ENCODE measurements at regions not wholly inside any gene's neighbourhood (a gene's known extent, or its start where the extent isn't known, plus 50 kb on each side); places are given as distances from the start of the nearest gene placed in this dataset.

DNA sequence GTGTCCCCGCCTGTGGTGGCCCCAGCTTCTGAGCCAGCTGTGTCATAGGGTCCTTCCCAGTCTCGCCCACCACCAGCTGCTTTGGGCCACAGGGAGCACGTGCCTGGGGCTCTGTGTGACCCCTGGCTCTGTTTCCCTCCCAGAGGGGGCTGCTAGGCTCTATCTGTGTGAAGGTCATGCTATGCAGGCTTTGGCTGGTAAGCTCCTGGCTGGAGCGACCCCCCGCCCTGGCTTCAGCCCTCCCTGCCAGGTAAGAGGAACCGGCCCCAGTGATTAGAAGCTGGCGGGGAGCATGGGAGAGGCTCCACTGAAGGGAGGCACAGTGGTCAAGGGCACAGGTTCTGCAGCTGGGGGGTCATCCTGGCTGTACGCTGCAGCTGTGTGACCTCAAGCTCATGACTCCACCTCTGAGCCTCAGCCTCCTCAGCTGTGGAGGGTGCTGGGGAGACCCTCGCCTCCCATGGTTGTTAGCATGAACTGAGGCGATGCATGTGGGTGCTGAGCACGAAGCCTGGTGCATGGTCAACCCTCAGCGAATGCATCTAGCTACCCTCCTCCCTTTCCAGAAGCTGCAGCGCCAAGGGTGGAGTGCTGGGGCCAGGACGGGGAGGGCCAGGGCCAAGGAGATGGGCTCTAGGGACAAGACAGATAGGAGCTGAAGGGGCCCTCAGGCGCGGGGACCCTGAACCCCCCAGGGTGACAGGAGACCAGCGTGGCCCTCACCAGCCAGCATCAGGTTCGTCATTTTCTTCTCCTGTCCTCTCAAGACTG is 163.8 kb upstream of the MVB12B start:
- TF ChIP-seq Cebpa-rat (IDR thresholded peaks at IDR 0.05) = no peak

GRCh38 chr9:126164796-126165525 is 161.7 kb upstream of the MVB12B start:
- TF ChIP-seq Cebpa-rat (IDR thresholded peaks at IDR 0.05) = no peak
- 0 out of 2 replicates have a peak overlapping the region, but pooled peaks have one; percentile 25 for H3K9ac ChIP-seq
- H3K4me2 ChIP-seq = peak overlapping the region; percentile 67
- no peaks in the 10 kb centered on the region for H4K20me1 ChIP-seq
- H3K4me1 ChIP-seq = peaks cover 62% of the 10 kb centered on the region
- H3K36me3 ChIP-seq = no peaks in the 10 kb centered on the region
- no peaks in the 10 kb centered on the region for H3K27me3 ChIP-seq
- H3K27ac ChIP-seq = peak overlapping the region; percentile 35; the same call in 1 of the 2 replicates
- no peak overlapping the region for H3K4me3 ChIP-seq
- no peaks in the 10 kb centered on the region for H3K9me3 ChIP-seq

More for the DNA sequence above, 163.8 kb upstream of the MVB12B start:
- no peak overlapping the region for H3K4me3 ChIP-seq
- H3K9ac ChIP-seq = peak overlapping the region; percentile 19; the same call in 1 of the 2 replicates
- H3K27ac ChIP-seq = peak overlapping the region; percentile 87
- H3K4me2 ChIP-seq = peak overlapping the region; percentile 67
- peaks cover 84% of the 10 kb centered on the region for H3K4me1 ChIP-seq
- H3K36me3 ChIP-seq = no peaks in the 10 kb centered on the region
- no peaks in the 10 kb centered on the region for H4K20me1 ChIP-seq
- no peaks in the 10 kb centered on the region for H3K9me3 ChIP-seq
- no peaks in the 10 kb centered on the region for H3K27me3 ChIP-seq

DNA sequence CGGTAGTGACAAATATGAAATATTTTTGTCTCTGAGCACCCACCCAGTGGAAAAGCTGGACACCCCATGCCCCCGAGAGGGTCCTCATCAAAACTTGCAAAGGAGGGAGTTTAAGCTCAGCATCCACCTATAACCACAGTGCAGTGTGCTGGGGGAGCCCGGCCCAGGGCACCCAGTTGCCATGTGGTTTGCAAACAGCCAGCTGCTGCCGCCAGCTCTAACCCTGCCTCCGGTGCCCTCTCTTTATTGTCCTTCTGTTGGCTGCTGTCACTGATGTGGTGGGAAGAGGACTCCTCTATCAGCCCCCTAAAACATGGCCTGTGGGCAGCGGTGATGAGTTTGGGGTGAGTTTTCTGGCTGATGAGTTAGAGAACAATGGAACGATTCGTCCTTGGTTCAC is 160.9 kb upstream of the MVB12B start:
- TF ChIP-seq Cebpa-rat (IDR thresholded peaks at IDR 0.05) = no peak
- H3K27me3 ChIP-seq = no peaks in the 10 kb centered on the region
- H3K9ac ChIP-seq = no peak overlapping the region
- no peak overlapping the region for H3K4me3 ChIP-seq
- no peaks in the 10 kb centered on the region for H4K20me1 ChIP-seq
- no peaks in the 10 kb centered on the region for H3K36me3 ChIP-seq
- H3K4me2 ChIP-seq = peak overlapping the region; percentile 67
- peaks cover 54% of the 10 kb centered on the region for H3K4me1 ChIP-seq
- H3K9me3 ChIP-seq = no peaks in the 10 kb centered on the region
- no peak overlapping the region for H3K27ac ChIP-seq

- Histone ChIP-seq H3K4me2 (0 out of 2 replicates have a peak overlapping the region, but pooled peaks have one; percentile 67), H4K20me1 (no peaks in the 10 kb centered on the region), H3K4me3 (no peak overlapping the region), H3K4me1 (peaks cover 49% of the 10 kb centered on the region), H3K27ac (no peak overlapping the region), H3K9me3 (no peaks in the 10 kb centered on the region), H3K9ac (no peak overlapping the region), H3K36me3 (no peaks in the 10 kb centered on the region), H3K27me3 (no peaks in the 10 kb centered on the region)
- no peak for TF ChIP-seq Cebpa-rat (IDR thresholded peaks at IDR 0.05)
Observed at GRCh38 chr9:126166291-126166690, 160.3 kb upstream of the MVB12B start.

GRCh38 chr9:126166866-126167265 is 159.8 kb upstream of the MVB12B start:
- H3K9me3 ChIP-seq = no peaks in the 10 kb centered on the region
- H3K27me3 ChIP-seq = no peaks in the 10 kb centered on the region
- TF ChIP-seq Cebpa-rat (IDR thresholded peaks at IDR 0.05) = no peak
- H3K9ac ChIP-seq = no peak overlapping the region
- H3K4me2 ChIP-seq = no peak overlapping the region
- H3K27ac ChIP-seq = no peak overlapping the region
- H3K4me3 ChIP-seq = no peak overlapping the region
- no peaks in the 10 kb centered on the region for H3K36me3 ChIP-seq
- no peaks in the 10 kb centered on the region for H4K20me1 ChIP-seq
- H3K4me1 ChIP-seq = peaks cover 43% of the 10 kb centered on the region

- Histone ChIP-seq H3K9me3 (peaks cover 13% of the 10 kb centered on the region), H3K27me3 (no peaks in the 10 kb centered on the region), H3K9ac (no peak overlapping the region), H4K20me1 (no peaks in the 10 kb centered on the region), H3K36me3 (no peaks in the 10 kb centered on the region), H3K4me2 (no peak overlapping the region), H3K4me1 (peaks cover 15% of the 10 kb centered on the region), H3K4me3 (no peak overlapping the region), H3K27ac (no peak overlapping the region)
- no peak for TF ChIP-seq Cebpa-rat (IDR thresholded peaks at IDR 0.05)
Observed at GRCh38 chr9:126169736-126170135, 156.9 kb upstream of the MVB12B start.

GRCh38 chr9:126170286-126170823 is 156.3 kb upstream of the MVB12B start:
- Histone ChIP-seq H3K27ac (no peak overlapping the region), H3K4me1 (peaks cover 8% of the 10 kb centered on the region), H3K27me3 (no peaks in the 10 kb centered on the region), H3K4me3 (no peak overlapping the region), H4K20me1 (no peaks in the 10 kb centered on the region), H3K4me2 (no peak overlapping the region), H3K9ac (no peak overlapping the region), H3K9me3 (peaks cover 19% of the 10 kb centered on the region), H3K36me3 (no peaks in the 10 kb centered on the region)
- no peak for TF ChIP-seq Cebpa-rat (IDR thresholded peaks at IDR 0.05)

GRCh38 chr9:126171641-126172040 is 155.0 kb upstream of the MVB12B start:
- H3K27ac ChIP-seq = no peak overlapping the region
- H3K4me1 ChIP-seq = no peaks in the 10 kb centered on the region
- no peaks in the 10 kb centered on the region for H4K20me1 ChIP-seq
- no peak overlapping the region for H3K9ac ChIP-seq
- no peaks in the 10 kb centered on the region for H3K36me3 ChIP-seq
- H3K4me2 ChIP-seq = no peak overlapping the region
- no peak overlapping the region for H3K4me3 ChIP-seq
- no peaks in the 10 kb centered on the region for H3K27me3 ChIP-seq
- peaks cover 27% of the 10 kb centered on the region for H3K9me3 ChIP-seq
- no peak for TF ChIP-seq Cebpa-rat (IDR thresholded peaks at IDR 0.05)

- no peak overlapping the region for H3K4me2 ChIP-seq
- no peak for TF ChIP-seq Cebpa-rat (IDR thresholded peaks at IDR 0.05)
- H3K36me3 ChIP-seq = no peaks in the 10 kb centered on the region
- H3K9me3 ChIP-seq = peaks cover 27% of the 10 kb centered on the region
- H3K4me3 ChIP-seq = no peak overlapping the region
- H3K4me1 ChIP-seq = no peaks in the 10 kb centered on the region
- H3K27me3 ChIP-seq = no peaks in the 10 kb centered on the region
- H3K9ac ChIP-seq = no peak overlapping the region
- no peaks in the 10 kb centered on the region for H4K20me1 ChIP-seq
- H3K27ac ChIP-seq = no peak overlapping the region
Observed at GRCh38 chr9:126173401-126173800, 153.2 kb upstream of the MVB12B start.

DNA sequence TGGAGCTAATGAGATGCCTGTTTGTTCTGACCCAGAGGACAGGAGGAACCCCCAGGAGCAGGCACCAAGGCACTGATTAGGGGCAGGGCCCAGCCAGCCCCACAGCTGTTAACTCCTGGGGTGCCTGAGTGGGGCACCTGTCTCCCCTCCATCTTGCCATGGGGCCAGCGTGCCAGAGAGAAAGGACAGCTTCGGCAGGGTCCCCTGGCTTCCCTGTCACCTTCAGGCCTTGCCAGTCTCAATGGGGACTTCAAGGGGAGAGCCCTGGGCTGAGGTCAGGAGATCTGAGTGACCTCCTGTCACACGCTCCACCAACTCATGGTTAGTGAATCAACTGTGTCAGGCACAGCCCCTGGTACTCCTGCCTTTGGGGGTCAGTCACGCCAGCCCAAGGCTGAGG is 152.7 kb upstream of the MVB12B start:
- Histone ChIP-seq H3K27me3 (no peaks in the 10 kb centered on the region), H3K4me3 (no peak overlapping the region), H3K27ac (no peak overlapping the region), H3K36me3 (no peaks in the 10 kb centered on the region), H3K9ac (no peak overlapping the region), H3K4me1 (no peaks in the 10 kb centered on the region), H3K9me3 (peaks cover 27% of the 10 kb centered on the region), H4K20me1 (no peaks in the 10 kb centered on the region), H3K4me2 (no peak overlapping the region)
- TF ChIP-seq Cebpa-rat (IDR thresholded peaks at IDR 0.05) = no peak

Data from BLaER1 (cell line).